H9 (cell line): ENCODE measurements at regions not wholly inside any gene's neighbourhood (a gene's known extent, or its start where the extent isn't known, plus 50 kb on each side); places are given as distances from the start of the nearest gene placed in this dataset.

Experiments used
- DNase-seq: peaks from one replicate; pipeline ENCODE4 v3.0.0-alpha.2; 2017
- H2AFZ ChIP-seq: one replicate; pipeline ENCODE4 v1.6.1; 2013; ENCODE audit warnings: mild to moderate bottlenecking, low read length, control low read depth, moderate library complexity
- H2AK5ac ChIP-seq: 2 replicates; pipeline ENCODE4 v1.6.1; 2013; ENCODE audit warnings: low read length, control low read depth, mixed read lengths; ENCODE audit not compliant: insufficient read length
- H2BK120ac ChIP-seq: one replicate; pipeline ENCODE4 v1.6.1; 2013; ENCODE audit warnings: low read depth, mild to moderate bottlenecking, low read length, control low read depth, inconsistent platforms; ENCODE audit not compliant: poor library complexity, severe bottlenecking
- H2BK12ac ChIP-seq: 2 replicates; pipeline ENCODE4 v1.6.1; 2013; ENCODE audit warnings: low read length, control low read depth, mixed read lengths, low read depth; ENCODE audit not compliant: insufficient read length
- H2BK15ac ChIP-seq: 2 replicates; pipeline ENCODE4 v1.6.1; 2013; ENCODE audit warnings: low read depth, low read length, control low read depth
- H2BK20ac ChIP-seq: one replicate; pipeline ENCODE4 v1.6.1; 2013; ENCODE audit warnings: low read depth, mild to moderate bottlenecking, low read length, control low read depth, inconsistent platforms; ENCODE audit not compliant: poor library complexity, severe bottlenecking
- H2BK5ac ChIP-seq: 2 replicates; pipeline ENCODE4 v1.6.1; 2013; ENCODE audit warnings: low read length, control low read depth, mixed read lengths; ENCODE audit not compliant: insufficient read length
- H3K14ac ChIP-seq: 2 replicates; pipeline ENCODE4 v1.6.1; 2013; ENCODE audit warnings: low read length, control low read depth; ENCODE audit not compliant: insufficient read depth
- H3K18ac ChIP-seq: 2 replicates; pipeline ENCODE4 v1.6.1; 2013; ENCODE audit warnings: low read depth, mild to moderate bottlenecking, mixed read lengths, low read length, control low read depth; ENCODE audit not compliant: insufficient read length
- H3K23ac ChIP-seq: 2 replicates; pipeline ENCODE4 v1.6.1; 2013; ENCODE audit warnings: low read length, control low read depth, mixed read lengths, low read depth; ENCODE audit not compliant: insufficient read length
- H3K23me2 ChIP-seq: 2 replicates; pipeline ENCODE4 v1.6.1; 2013; ENCODE audit warnings: low read depth, mild to moderate bottlenecking, mixed read lengths, low read length, control low read depth; ENCODE audit not compliant: insufficient read length, poor library complexity, severe bottlenecking
- H3K27ac ChIP-seq: 2 replicates; pipeline ENCODE4 v1.5.1; 2013; ENCODE audit warnings: low read length, control low read depth, mixed read lengths, low read depth; ENCODE audit not compliant: insufficient read length
- H3K27me3 ChIP-seq: 2 replicates; pipeline ENCODE4 v1.6.1; 2013; ENCODE audit warnings: low read length, control low read depth, inconsistent platforms; ENCODE audit not compliant: insufficient read depth
- H3K4ac ChIP-seq: 2 replicates; pipeline ENCODE4 v1.6.1; 2013; ENCODE audit warnings: low read depth, mild to moderate bottlenecking, control low read depth, inconsistent platforms, low read length, moderate library complexity
- H3K4me1 ChIP-seq: 2 replicates; pipeline ENCODE4 v1.6.1; 2013; ENCODE audit warnings: low read length, control low read depth, inconsistent platforms; ENCODE audit not compliant: insufficient read depth
- H3K4me2 ChIP-seq: 2 replicates; pipeline ENCODE4 v1.6.1; 2013; ENCODE audit warnings: low read length, control low read depth, mixed read lengths; ENCODE audit not compliant: insufficient read length, insufficient read depth
- H3K56ac ChIP-seq: 2 replicates; pipeline ENCODE4 v1.6.1; 2013; ENCODE audit warnings: low read depth, mild to moderate bottlenecking, mixed read lengths, low read length, control low read depth; ENCODE audit not compliant: insufficient read length
- H3K79me1 ChIP-seq: 2 replicates; pipeline ENCODE4 v1.6.1; 2013; ENCODE audit warnings: low read depth, mild to moderate bottlenecking, moderate library complexity, low read length, control low read depth, inconsistent platforms; ENCODE audit not compliant: insufficient read depth, poor library complexity, severe bottlenecking
- H3K79me2 ChIP-seq: 2 replicates; pipeline ENCODE4 v1.6.1; 2013; ENCODE audit warnings: low read length, control low read depth, inconsistent platforms; ENCODE audit not compliant: insufficient read depth
- H3K9ac ChIP-seq: 2 replicates; pipeline ENCODE4 v1.6.1; 2013; ENCODE audit warnings: low read length, control low read depth, mixed read lengths; ENCODE audit not compliant: insufficient read length; ENCODE audit errors: extremely low read depth
- H3K9me3 ChIP-seq: one replicate; pipeline ENCODE4 v1.6.1; 2013; ENCODE audit warnings: low read depth, low read length, inconsistent platforms; ENCODE audit not compliant: control insufficient read depth
- H3T11ph ChIP-seq: one replicate; pipeline ENCODE4 v1.6.1; 2013; ENCODE audit warnings: mild to moderate bottlenecking, low read length, control low read depth, inconsistent platforms
- H4K20me1 ChIP-seq: one replicate; pipeline ENCODE4 v1.6.1; 2013; ENCODE audit not compliant: control insufficient read depth, insufficient read length, insufficient read depth
- H4K5ac ChIP-seq: 2 replicates; pipeline ENCODE4 v1.6.1; 2013; ENCODE audit warnings: low read depth, mild to moderate bottlenecking, mixed read lengths, low read length, control low read depth; ENCODE audit not compliant: insufficient read length
- H4K8ac ChIP-seq: replicated peaks from 2 replicates; pipeline ENCODE4 v1.6.1; 2013; ENCODE audit warnings: low read length, control low read depth, mixed read lengths, low read depth; ENCODE audit not compliant: insufficient read length
- H4K91ac ChIP-seq: 2 replicates; pipeline ENCODE4 v1.6.1; 2013; ENCODE audit warnings: low read depth, mild to moderate bottlenecking, moderate library complexity, mixed read lengths, low read length, control low read depth; ENCODE audit not compliant: insufficient read length
- H3K27ac Mint-ChIP-seq, 3 experiments: 2 replicates in 2 of 3; 3 replicates in 1 of 3; pipeline ENCODE4 v1.8.0; 2020 to 2021; ENCODE audit warnings: mixed read lengths in 3 of 3, mild to moderate bottlenecking in 1 of 3, moderate library complexity in 1 of 3
- H3K27me3 Mint-ChIP-seq: 2 replicates; pipeline ENCODE4 v1.8.0; 2021; ENCODE audit warnings: low read depth, mild to moderate bottlenecking, moderate library complexity, mixed read lengths
- H3K36me3 Mint-ChIP-seq, 3 experiments: 2 replicates in 2 of 3; 3 replicates in 1 of 3; pipeline ENCODE4 v1.8.0; 2020 to 2021; ENCODE audit warnings: low read depth in 3 of 3, mixed read lengths in 3 of 3; ENCODE audit not compliant: insufficient read depth in 1 of 3
- H3K4me1 Mint-ChIP-seq, 2 experiments: 2 replicates each; pipeline ENCODE4 v1.8.0; 2020; ENCODE audit warnings: mixed read lengths in 2 of 2
- H3K4me3 Mint-ChIP-seq, 2 experiments: 2 replicates in 1 of 2; 3 replicates in 1 of 2; pipeline ENCODE4 v1.8.0; 2020 to 2021; ENCODE audit warnings: mild to moderate bottlenecking in 2 of 2, mixed read lengths in 2 of 2, moderate library complexity in 1 of 2
- H3K9me3 Mint-ChIP-seq, 2 experiments: 2 replicates in 1 of 2; 3 replicates in 1 of 2; pipeline ENCODE4 v1.8.0; 2020; ENCODE audit warnings: mild to moderate bottlenecking in 2 of 2, mixed read lengths in 2 of 2, moderate library complexity in 1 of 2
- CTCF ChIP-seq: fragments of 200-600 bp; sonication (generic); conservative IDR thresholded peaks from 3 replicates; pipeline ENCODE4 v1.8.0; 2021; ENCODE audit warnings: antibody characterized with exemption, mild to moderate bottlenecking
- WGBS: extraction: QIAGEN DNeasy Blood & Tissue Kit; methylation state at CpG from one replicate; pipeline ENCODE4 v1.1.7; 2013; ENCODE audit warnings: missing lambda C conversion rate, low lambda C conversion rate, mixed read lengths; ENCODE audit not compliant: insufficient read length; ENCODE audit errors: extremely low coverage; 5-methylcytosine and 5-hydroxymethylcytosine counted together

- Histone ChIP-seq H3K9ac (no peak overlapping the region), H2BK12ac (no peak overlapping the region), H3K23me2 (no peaks in the 10 kb centered on the region), H4K20me1 (no peaks in the 10 kb centered on the region), H3K14ac (no peak overlapping the region), H4K8ac (no peak overlapping the region), H3K56ac (no peak overlapping the region), H3K27ac (no peak overlapping the region), H4K91ac (no peak overlapping the region), H2AK5ac (no peak overlapping the region), H3K79me1 (no peaks in the 10 kb centered on the region), H2BK5ac (no peak overlapping the region), H2BK20ac (no peak overlapping the region), H3K18ac (no peak overlapping the region), H3K23ac (no peak overlapping the region), H3K4me1 (peaks cover 2% of the 10 kb centered on the region; the same call in 1 of the 2 replicates), H3K79me2 (no peaks in the 10 kb centered on the region), H4K5ac (no peak overlapping the region), H3K4me2 (no peak overlapping the region), H3K9me3 (no peaks in the 10 kb centered on the region), H2BK15ac (no peak overlapping the region), H2AFZ (no peak overlapping the region), H3T11ph (no peak overlapping the region), H3K27me3 (no peaks in the 10 kb centered on the region), H2BK120ac (no peak overlapping the region), H3K4ac (no peak overlapping the region)
- Mint-ChIP-seq H3K9me3 (no peaks in the 10 kb centered on the region; a peak in 1 of 5 replicates), H3K4me1 (peaks cover 43 to 67% of the 10 kb centered on the region in 2 experiments), H3K36me3 (peaks cover 0 to 4% (median 0%) of the 10 kb centered on the region in 3 experiments; a peak in 3 of 7 replicates), H3K4me3 (no peak overlapping the region), H3K27me3 (no peaks in the 10 kb centered on the region), H3K27ac (no peak overlapping the region)
- DNase-seq = no peak
- no CpG with 5 or more reads among the region's 6 CpGs for WGBS
- no peak for TF ChIP-seq CTCF
Measured at GRCh38 chr9:71242081-71242480, 120.7 kb upstream of the TRPM3 start.
